OCI-LY3 (cell line): ENCODE measurements at regions not wholly inside any gene's neighbourhood (a gene's known extent, or its start where the extent isn't known, plus 50 kb on each side); places are given as distances from the start of the nearest gene placed in this dataset.

Source experiments
- H2AFZ ChIP-seq: fragments of 200-600, 300-600 bp; shearing (Covaris generic); 2 replicates; pipeline ENCODE4 v1.6.0; 2014; ENCODE audit warnings: antibody characterized with exemption, low read depth, low read length
- H3K27ac ChIP-seq: fragments of 200-600, 300-600 bp; sonication (generic); 2 replicates; pipeline ENCODE4 v1.5.1; 2014; ENCODE audit warnings: mild to moderate bottlenecking, low read length, moderate library complexity, mixed read lengths
- H3K27me3 ChIP-seq: fragments of 200-600, 300-600 bp; sonication (generic); 2 replicates; pipeline ENCODE4 v1.6.1; 2014; ENCODE audit warnings: low read depth, low read length, mixed read lengths
- H3K36me3 ChIP-seq: fragments of 200-600, 300-600 bp; sonication (generic); replicated peaks from 2 replicates; pipeline ENCODE3; 2014; ENCODE audit warnings: low read depth, low read length, mixed read lengths
- H3K4me1 ChIP-seq: fragments of 300-600, 200-600 bp; sonication (generic); 2 replicates; pipeline ENCODE4 v1.6.1; 2014; ENCODE audit warnings: low read length, mixed read lengths
- H3K4me2 ChIP-seq: fragments of 200-600, 300-600 bp; sonication (generic); 2 replicates; pipeline ENCODE4 v1.6.1; 2014; ENCODE audit warnings: low read length, mixed read lengths
- H3K4me3 ChIP-seq: fragments of 300-600, 200-600 bp; sonication (generic); 2 replicates; pipeline ENCODE4 v1.5.1; 2014; ENCODE audit warnings: antibody characterized with exemption, mild to moderate bottlenecking, low read length, moderate library complexity
- H3K79me2 ChIP-seq: fragments of 300-600, 200-600 bp; shearing (Covaris generic); 2 replicates; pipeline ENCODE4 v1.6.1; 2014; ENCODE audit warnings: mild to moderate bottlenecking, low read length, mixed read lengths
- H3K9ac ChIP-seq: fragments of 300-600, 200-600 bp; shearing (Covaris generic); 2 replicates; pipeline ENCODE4 v1.6.0; 2014; ENCODE audit warnings: mild to moderate bottlenecking, low read length, moderate library complexity
- H3K9me3 ChIP-seq: fragments of 200-600, 300-600 bp; shearing (Covaris generic); 2 replicates; pipeline ENCODE4 v1.6.1; 2014; ENCODE audit warnings: low read length, mixed read lengths; ENCODE audit not compliant: insufficient read depth
- H4K20me1 ChIP-seq: fragments of 200-600, 300-600 bp; sonication (generic); 2 replicates; pipeline ENCODE4 v1.6.1; 2016; ENCODE audit warnings: low read length, mixed read lengths; ENCODE audit not compliant: insufficient read depth
- EZH2phosphoT487 ChIP-seq: fragments of 200-600 bp; shearing (Covaris generic); IDR thresholded peaks from 2 replicates; pipeline ENCODE4 v1.6.1; 2018; ENCODE audit warnings: antibody characterized with exemption, mixed run types, low read depth
- TF ChIP-seq, protein P1 (sequence below): fragments of 200-600, 300-600 bp; sonication (generic); IDR thresholded peaks from 2 replicates; pipeline ENCODE4 v1.5.1; 2014; ENCODE audit warnings: antibody characterized with exemption, low read length, low read depth

DNA sequence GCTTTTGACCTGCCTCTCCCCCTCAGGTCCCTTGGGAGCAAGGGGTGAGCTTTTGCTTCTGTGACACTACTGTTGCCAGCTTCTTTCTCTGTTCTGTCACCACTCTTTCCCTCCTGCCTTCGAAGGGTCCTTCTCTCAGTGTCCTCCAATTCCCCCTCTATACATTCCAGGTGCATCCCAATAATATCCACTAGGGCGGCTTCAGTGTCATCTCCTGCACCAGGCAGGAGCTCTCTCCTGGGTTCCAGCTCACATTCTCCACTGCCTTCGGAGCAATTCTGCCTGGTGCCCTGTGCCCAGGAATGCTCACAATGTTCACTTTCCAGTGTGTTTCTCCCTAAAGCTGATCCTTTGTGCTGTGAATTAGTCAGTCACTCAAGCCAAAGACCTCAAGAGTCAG is 83.9 kb upstream of the CXCL14 start:
- H3K4me2 ChIP-seq = no peak overlapping the region
- no peaks in the 10 kb centered on the region for H3K36me3 ChIP-seq
- H3K27me3 ChIP-seq = 0 out of 2 replicates have a peak, but pooled peaks cover 4% of the 10 kb centered on the region
- H3K9ac ChIP-seq = no peak overlapping the region
- H3K27ac ChIP-seq = no peak overlapping the region
- no peaks in the 10 kb centered on the region for H4K20me1 ChIP-seq
- H3K79me2 ChIP-seq = no peaks in the 10 kb centered on the region
- no peak overlapping the region for H2AFZ ChIP-seq
- H3K4me3 ChIP-seq = no peak overlapping the region
- no peak for TF ChIP-seq EZH2phosphoT487
- TF ChIP-seq, protein P1, sequence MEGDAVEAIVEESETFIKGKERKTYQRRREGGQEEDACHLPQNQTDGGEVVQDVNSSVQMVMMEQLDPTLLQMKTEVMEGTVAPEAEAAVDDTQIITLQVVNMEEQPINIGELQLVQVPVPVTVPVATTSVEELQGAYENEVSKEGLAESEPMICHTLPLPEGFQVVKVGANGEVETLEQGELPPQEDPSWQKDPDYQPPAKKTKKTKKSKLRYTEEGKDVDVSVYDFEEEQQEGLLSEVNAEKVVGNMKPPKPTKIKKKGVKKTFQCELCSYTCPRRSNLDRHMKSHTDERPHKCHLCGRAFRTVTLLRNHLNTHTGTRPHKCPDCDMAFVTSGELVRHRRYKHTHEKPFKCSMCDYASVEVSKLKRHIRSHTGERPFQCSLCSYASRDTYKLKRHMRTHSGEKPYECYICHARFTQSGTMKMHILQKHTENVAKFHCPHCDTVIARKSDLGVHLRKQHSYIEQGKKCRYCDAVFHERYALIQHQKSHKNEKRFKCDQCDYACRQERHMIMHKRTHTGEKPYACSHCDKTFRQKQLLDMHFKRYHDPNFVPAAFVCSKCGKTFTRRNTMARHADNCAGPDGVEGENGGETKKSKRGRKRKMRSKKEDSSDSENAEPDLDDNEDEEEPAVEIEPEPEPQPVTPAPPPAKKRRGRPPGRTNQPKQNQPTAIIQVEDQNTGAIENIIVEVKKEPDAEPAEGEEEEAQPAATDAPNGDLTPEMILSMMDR = no peak
- no peaks in the 10 kb centered on the region for H3K9me3 ChIP-seq
- no peaks in the 10 kb centered on the region for H3K4me1 ChIP-seq

DNA sequence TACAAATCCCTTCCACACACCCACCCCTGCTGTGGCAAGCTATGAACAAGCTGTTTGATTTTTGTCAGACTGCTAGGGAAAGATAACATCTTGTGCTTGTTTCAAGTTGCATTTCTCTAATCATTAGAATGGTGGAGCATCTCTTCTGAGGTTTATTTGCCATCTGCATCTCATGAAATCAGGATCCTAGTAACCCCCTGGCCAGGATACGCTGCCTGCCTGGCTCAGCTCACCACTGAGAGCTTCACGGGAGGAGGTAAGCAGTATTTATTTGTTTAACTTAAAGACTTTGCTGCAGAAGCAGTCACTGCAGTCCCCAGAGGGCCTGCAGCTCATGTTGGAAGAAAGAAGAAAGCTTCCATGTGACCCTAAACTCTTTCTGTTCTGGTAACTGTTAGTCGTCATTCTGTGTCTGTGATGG is 83.3 kb upstream of the CXCL14 start:
- Histone ChIP-seq H3K4me1 (no peaks in the 10 kb centered on the region), H3K27ac (no peak overlapping the region), H4K20me1 (no peaks in the 10 kb centered on the region), H3K27me3 (0 out of 2 replicates have a peak, but pooled peaks cover 4% of the 10 kb centered on the region), H2AFZ (no peak overlapping the region), H3K9me3 (no peaks in the 10 kb centered on the region), H3K36me3 (no peaks in the 10 kb centered on the region), H3K4me2 (no peak overlapping the region), H3K9ac (no peak overlapping the region), H3K79me2 (no peaks in the 10 kb centered on the region), H3K4me3 (no peak overlapping the region)
- TF ChIP-seq, protein P1 = no peak
- no peak for TF ChIP-seq EZH2phosphoT487

DNA sequence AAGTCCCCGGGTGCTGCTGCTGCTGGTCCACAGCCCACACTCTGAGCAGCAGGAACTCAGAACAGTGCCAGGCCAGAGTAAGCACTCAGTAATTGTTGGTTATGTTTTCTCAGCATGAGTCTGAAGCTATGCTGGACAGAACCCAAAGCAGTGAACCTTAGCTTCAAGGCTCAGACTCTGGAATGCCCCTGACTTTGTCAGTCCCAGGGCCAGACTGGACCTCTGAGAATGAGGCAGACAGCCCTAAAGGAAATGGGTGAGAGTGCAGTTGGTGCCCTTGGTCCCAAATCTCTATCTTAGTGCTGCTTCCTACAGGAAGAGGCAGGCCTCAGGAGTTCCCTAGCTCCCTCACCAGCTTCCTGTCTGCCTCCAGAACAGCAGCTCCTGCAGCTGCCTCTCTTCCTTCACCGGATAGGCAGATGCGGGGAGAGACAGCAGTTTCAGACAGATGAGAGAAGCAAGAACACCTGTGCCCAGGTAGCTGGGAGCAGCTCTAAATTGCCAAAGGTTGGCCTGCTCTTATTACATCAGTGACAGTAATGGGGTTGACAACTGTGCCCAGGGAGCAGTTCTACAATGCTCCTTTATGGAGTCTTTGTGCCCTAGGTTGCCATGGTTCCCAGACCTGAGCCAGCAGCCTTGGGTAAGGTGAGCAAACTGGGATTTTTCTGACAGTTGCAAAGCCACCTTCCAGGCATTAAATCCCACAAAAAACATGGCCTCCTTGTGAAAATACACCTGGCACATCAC is 82.2 kb upstream of the CXCL14 start:
- Histone ChIP-seq H3K27me3 (0 out of 2 replicates have a peak, but pooled peaks cover 4% of the 10 kb centered on the region), H3K4me3 (no peak overlapping the region), H3K36me3 (no peaks in the 10 kb centered on the region), H3K9ac (no peak overlapping the region), H3K79me2 (no peaks in the 10 kb centered on the region), H3K27ac (no peak overlapping the region), H4K20me1 (no peaks in the 10 kb centered on the region), H2AFZ (no peak overlapping the region), H3K4me1 (no peaks in the 10 kb centered on the region), H3K9me3 (no peaks in the 10 kb centered on the region), H3K4me2 (no peak overlapping the region)
- no peak for TF ChIP-seq EZH2phosphoT487
- TF ChIP-seq, protein P1 = no peak

DNA sequence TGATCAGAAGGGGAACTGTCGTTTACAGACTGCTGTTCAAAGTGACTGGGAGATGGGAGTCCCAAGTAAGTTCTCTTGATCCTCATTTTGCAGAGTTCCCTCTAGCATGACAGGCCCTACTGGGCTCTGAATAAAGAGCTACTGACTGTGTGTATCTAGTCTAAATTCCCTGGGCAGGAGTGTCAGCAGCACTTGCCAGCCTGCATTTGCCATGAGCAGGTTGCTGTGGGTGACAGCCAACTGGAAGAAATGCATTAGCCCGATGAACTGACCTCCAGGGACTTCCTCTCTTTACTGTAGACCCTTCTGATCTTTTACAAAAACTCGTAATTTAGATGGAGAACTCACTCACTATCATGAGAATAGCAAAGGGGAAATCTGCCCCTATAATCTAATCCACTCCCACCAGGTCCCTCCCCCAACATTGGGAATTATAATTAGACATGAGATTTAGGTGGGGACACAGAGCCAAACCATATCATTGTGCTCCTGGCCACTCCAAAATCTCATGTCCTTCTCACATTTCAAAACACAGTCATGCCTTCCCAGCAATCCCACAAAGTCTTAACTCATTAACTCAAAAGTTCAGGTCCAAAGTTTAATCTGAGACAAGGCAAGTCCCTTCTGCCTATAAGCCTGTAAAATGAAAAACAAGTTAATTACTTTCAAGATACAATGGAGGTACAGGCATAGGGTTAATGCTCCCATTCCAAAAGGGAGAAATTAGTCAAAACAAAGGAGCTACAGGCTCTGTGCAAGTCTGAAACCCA is 78.9 kb upstream of the CXCL14 start:
- TF ChIP-seq, protein P1 = no peak
- no peak for TF ChIP-seq EZH2phosphoT487
- H4K20me1 ChIP-seq = no peaks in the 10 kb centered on the region
- no peaks in the 10 kb centered on the region for H3K9me3 ChIP-seq
- H3K4me1 ChIP-seq = no peaks in the 10 kb centered on the region
- no peaks in the 10 kb centered on the region for H3K79me2 ChIP-seq
- no peaks in the 10 kb centered on the region for H3K36me3 ChIP-seq
- no peak overlapping the region for H2AFZ ChIP-seq
- 0 out of 2 replicates have a peak, but pooled peaks cover under 1% of the 10 kb centered on the region for H3K27me3 ChIP-seq
- H3K4me2 ChIP-seq = no peak overlapping the region
- no peak overlapping the region for H3K4me3 ChIP-seq
- H3K27ac ChIP-seq = no peak overlapping the region
- no peak overlapping the region for H3K9ac ChIP-seq
